Renal cortical epithelial cell (primary cell): ENCODE measurements at regions not wholly inside any gene's neighbourhood (a gene's known extent, or its start where the extent isn't known, plus 50 kb on each side); places are given as distances from the start of the nearest gene placed in this dataset.

Experiments
- DNase-seq: peaks from one replicate; pipeline ENCODE4 v3.0.0-alpha.2; 2011; ENCODE audit warnings: low read depth

GRCh38 chr5:107147589-107147988 is 523.1 kb downstream of the EFNA5 start:
- peak; percentile 1 for DNase-seq

GRCh38 chr5:107146901-107147300 is 523.8 kb downstream of the EFNA5 start:
- DNase-seq: no peak

- peak; percentile 72 for DNase-seq
These were observed 535.3 kb downstream of the EFNA5 start for GRCh38 chr5:107135391-107135790.

GRCh38 chr5:107134931-107135330 is 535.8 kb downstream of the EFNA5 start:
- DNase-seq: peak; percentile 7

GRCh38 chr5:107129051-107129450 is 541.7 kb downstream of the EFNA5 start:
- DNase-seq: no peak

- no peak for DNase-seq
These were observed 542.9 kb downstream of the EFNA5 start for GRCh38 chr5:107127878-107128277.

GRCh38 chr5:107126341-107126740 is 544.4 kb downstream of the EFNA5 start:
- DNase-seq: no peak

GRCh38 chr5:107124376-107124775 is 546.4 kb downstream of the EFNA5 start:
- DNase-seq: no peak

- DNase-seq: no peak
These were observed 547.7 kb downstream of the EFNA5 start for GRCh38 chr5:107123014-107123413.

- DNase-seq: no peak
These were observed 548.8 kb downstream of the EFNA5 start for GRCh38 chr5:107121793-107122519.

GRCh38 chr5:107119656-107120055 is 551.1 kb downstream of the EFNA5 start:
- no peak for DNase-seq

GRCh38 chr5:107118184-107119019 is 552.3 kb downstream of the EFNA5 start:
- DNase-seq: no peak

- DNase-seq: no peak
These were observed 558.5 kb downstream of the EFNA5 start for GRCh38 chr5:107112216-107112615.

- DNase-seq: peak; percentile 78
These were observed 566.4 kb downstream of the EFNA5 start for GRCh38 chr5:107104040-107104995.

GRCh38 chr5:107103522-107103921 is 567.2 kb downstream of the EFNA5 start:
- DNase-seq: no peak

GRCh38 chr5:107100121-107100520 is 570.6 kb downstream of the EFNA5 start:
- DNase-seq: no peak

- DNase-seq: no peak
These were observed 571.2 kb downstream of the EFNA5 start for GRCh38 chr5:107099506-107099905.

GRCh38 chr5:107092695-107093094 is 578.0 kb downstream of the EFNA5 start:
- no peak for DNase-seq

- DNase-seq: no peak
These were observed 580.2 kb downstream of the EFNA5 start for GRCh38 chr5:107090506-107090905.

GRCh38 chr5:107088907-107089306 is 581.8 kb downstream of the EFNA5 start:
- no peak for DNase-seq

GRCh38 chr5:107085572-107085971 is 585.2 kb downstream of the EFNA5 start:
- DNase-seq: no peak

- peak; percentile 93 for DNase-seq
These were observed 595.7 kb downstream of the EFNA5 start for GRCh38 chr5:107074996-107075395.
